ENCODE measurements at regions not wholly inside any gene's neighbourhood (a gene's known extent, or its start where the extent isn't known, plus 50 kb on each side); places are given as distances from the start of the nearest gene placed in this dataset.

DNA sequence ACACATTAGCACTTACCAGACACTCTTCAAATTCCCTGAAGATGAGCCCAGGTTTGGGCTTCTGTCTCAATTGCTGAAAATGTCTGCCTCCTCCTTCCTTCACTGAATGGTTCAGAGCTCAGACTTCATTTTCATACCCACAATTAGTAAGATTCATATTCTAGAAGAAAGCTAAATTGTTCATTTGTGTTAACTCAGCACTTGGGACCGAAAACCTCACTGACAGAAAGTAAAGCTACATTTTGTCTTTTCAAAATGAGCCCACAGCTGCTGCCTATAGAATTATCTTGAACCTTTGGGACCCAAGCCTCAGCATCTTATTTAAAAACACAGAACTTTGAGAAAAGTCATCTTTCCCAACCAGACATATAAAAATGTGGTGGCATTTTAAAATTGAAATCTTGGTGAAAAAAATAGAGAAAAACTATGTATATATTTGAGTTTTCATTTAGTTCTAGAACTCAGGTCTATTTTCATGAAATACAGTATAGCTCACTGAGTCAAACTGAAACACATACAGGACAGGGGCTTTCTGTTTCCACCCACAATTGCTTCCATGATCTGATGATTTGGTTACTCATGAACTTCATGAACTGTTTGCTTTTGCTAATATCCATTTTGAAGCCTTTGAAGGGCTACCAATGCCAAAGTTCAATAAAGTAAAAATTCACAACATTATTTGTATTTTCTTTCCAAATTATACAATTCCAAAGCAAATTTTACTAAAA lies 119.1 kb upstream of the PFKP start:
- TF ChIP-seq, protein P1, sequence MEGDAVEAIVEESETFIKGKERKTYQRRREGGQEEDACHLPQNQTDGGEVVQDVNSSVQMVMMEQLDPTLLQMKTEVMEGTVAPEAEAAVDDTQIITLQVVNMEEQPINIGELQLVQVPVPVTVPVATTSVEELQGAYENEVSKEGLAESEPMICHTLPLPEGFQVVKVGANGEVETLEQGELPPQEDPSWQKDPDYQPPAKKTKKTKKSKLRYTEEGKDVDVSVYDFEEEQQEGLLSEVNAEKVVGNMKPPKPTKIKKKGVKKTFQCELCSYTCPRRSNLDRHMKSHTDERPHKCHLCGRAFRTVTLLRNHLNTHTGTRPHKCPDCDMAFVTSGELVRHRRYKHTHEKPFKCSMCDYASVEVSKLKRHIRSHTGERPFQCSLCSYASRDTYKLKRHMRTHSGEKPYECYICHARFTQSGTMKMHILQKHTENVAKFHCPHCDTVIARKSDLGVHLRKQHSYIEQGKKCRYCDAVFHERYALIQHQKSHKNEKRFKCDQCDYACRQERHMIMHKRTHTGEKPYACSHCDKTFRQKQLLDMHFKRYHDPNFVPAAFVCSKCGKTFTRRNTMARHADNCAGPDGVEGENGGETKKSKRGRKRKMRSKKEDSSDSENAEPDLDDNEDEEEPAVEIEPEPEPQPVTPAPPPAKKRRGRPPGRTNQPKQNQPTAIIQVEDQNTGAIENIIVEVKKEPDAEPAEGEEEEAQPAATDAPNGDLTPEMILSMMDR (IDR thresholded peaks at IDR 0.05; ENCODE audit: insufficient read depth, low read depth, low read length, missing control alignments) = no peak
- no peak overlapping the region for H3K4me3 ChIP-seq (ENCODE audit: low read length)
- no peak for DNase-seq (ENCODE audit: low read depth)

DNA sequence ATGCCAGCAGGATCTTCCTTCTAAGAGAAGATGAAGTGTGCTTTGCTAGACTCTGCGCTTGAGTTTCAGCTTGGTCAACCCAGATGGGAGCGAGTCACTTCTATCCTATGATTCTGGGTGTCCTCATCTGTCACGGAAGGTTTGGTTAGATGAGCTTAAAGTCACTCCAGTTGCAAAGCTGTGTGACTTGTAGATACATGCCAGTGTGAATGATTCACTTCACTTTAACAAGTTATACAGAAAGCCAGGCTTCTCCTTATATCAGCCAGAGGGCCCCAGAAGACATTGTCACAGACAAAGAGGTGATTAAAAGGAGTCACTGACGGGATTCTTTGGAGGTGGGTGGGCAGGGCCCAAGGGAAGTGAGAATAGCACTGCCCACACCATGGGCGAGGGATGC lies 122.6 kb upstream of the PFKP start:
- peak; percentile 54 for DNase-seq (ENCODE audit: low read depth)
- no peak overlapping the region for H3K4me3 ChIP-seq (ENCODE audit: low read length)
- TF ChIP-seq, protein P1 (IDR thresholded peaks at IDR 0.05; ENCODE audit: insufficient read depth, low read depth, low read length, missing control alignments) = no peak

DNA sequence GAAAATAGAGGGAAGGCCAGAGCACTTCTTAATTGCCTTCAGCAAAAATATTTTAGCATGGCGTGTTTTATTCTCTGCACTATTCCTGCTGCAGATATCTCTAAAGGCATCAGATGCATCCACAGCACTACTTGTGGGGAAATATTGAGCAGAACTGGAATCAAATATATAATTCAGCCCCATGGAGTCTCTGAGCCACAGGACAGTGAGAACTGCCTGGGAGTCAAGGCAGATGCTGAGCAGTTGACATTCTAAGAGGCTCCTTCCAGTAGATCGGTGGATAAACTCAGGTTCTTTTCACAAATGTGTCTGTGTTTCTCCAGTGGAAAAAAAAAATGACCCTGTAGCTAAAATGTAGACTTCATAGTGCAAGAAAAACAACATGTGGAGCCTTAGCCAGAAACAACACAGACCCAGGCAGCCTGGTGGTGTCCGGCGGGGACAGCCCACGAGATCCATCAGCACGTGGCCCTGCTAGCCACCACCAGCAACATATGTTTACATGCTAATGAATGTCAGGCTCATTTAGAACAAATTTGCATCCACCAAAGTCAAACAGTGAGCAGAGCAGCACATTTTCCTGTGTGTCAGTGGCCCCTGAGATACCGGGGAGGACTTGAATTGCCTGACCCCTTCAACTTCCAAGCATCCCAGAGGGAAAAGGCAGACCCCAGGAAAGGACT lies 123.3 kb upstream of the PFKP start:
- H3K4me3 ChIP-seq (ENCODE audit: low read length) = no peak overlapping the region
- TF ChIP-seq, protein P1 (IDR thresholded peaks at IDR 0.05; ENCODE audit: insufficient read depth, low read depth, low read length, missing control alignments) = no peak
- DNase-seq (ENCODE audit: low read depth) = no peak

DNA sequence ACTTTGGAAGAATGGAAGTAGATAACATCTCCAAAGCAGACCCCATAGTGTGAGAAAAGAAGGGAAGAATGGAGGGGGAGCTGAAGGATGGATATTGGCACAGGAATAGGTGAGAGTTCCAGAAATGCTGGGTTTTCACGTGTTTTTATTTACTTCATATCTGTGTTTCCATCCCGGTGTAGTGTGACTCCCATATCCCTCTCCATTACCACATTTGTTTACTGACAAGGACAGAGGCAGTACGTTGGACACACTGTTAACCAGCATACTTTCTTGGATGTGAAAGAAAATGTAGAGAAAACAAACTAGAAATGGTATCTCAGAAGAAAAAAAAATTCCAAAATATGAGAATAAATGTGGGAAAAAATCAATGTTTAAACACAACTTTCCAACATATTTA lies 124.4 kb upstream of the PFKP start:
- no peak for DNase-seq (ENCODE audit: low read depth)
- H3K4me3 ChIP-seq (ENCODE audit: low read length) = no peak overlapping the region
- TF ChIP-seq, protein P1 (IDR thresholded peaks at IDR 0.05; ENCODE audit: insufficient read depth, low read depth, low read length, missing control alignments) = no peak

DNA sequence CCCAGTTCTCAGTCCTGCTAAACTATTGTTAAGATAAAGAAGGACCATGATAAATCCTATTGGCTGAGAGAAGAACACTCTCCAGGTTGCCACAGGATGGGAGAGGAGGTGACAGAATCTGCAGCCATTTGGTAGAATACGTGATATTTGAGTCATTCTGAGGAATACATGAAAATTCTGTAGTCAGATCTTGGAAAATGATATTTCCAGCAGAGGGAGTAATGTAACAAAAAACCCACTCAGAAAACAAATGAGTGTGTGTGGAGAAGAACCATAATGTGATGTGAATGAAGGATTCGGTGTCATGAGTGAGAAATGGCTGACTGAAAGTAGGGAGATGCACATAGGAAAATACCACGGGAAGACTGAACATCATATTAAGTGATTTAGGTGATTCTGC lies 128.5 kb upstream of the PFKP start:
- H3K4me3 ChIP-seq (ENCODE audit: low read length) = no peak overlapping the region
- no peak for DNase-seq (ENCODE audit: low read depth)
- TF ChIP-seq, protein P1 (IDR thresholded peaks at IDR 0.05; ENCODE audit: insufficient read depth, low read depth, low read length, missing control alignments) = no peak

DNA sequence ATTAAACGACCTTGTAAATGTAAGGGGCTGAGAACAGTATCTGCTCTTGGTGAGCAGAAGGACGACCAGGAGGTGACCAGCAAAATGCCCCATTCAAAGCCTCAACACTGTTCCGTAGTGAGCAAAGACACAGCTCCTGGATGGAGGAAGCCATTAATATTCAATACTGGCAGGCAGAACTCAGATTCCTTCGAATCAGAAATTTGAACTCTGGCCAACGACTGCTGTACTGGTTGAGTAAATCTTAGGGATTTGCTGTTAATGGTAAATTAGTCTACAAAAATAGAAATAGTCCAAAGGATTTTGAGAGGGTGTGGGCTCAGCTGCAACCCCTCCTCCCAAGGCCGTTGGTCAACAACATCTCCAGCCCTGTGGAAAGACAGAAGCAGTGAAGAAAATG lies 130.5 kb upstream of the PFKP start:
- TF ChIP-seq, protein P1 (IDR thresholded peaks at IDR 0.05; ENCODE audit: insufficient read depth, low read depth, low read length, missing control alignments) = no peak
- H3K4me3 ChIP-seq (ENCODE audit: low read length) = no peak overlapping the region
- no peak for DNase-seq (ENCODE audit: low read depth)

Measured in epithelial cell of esophagus (primary cell).